GM19035 (cell line): ENCODE measurements at regions not wholly inside any gene's neighbourhood (a gene's known extent, or its start where the extent isn't known, plus 50 kb on each side); places are given as distances from the start of the nearest gene placed in this dataset.

Experiments
- ATAC-seq: cut with Tn5 transposase; IDR thresholded peaks from one replicate; pipeline ENCODE4 v1.9.1; 2021; ENCODE audit not compliant: unreplicated experiment

- ATAC-seq, result no peak
Observed at GRCh38 chr17:77266891-77267341, 126.1 kb downstream of the SEC14L1 start.

- ATAC-seq, result no peak
Observed at GRCh38 chr17:77269696-77270681, 129.2 kb downstream of the SEC14L1 start.

- ATAC-seq, result no peak
Observed at GRCh38 chr17:77271411-77271810, 130.6 kb downstream of the SEC14L1 start.

GRCh38 chr17:77273397-77274085 lies 132.8 kb downstream of the SEC14L1 start:
- no peak for ATAC-seq

- ATAC-seq, result no peak
Observed at GRCh38 chr17:77274096-77274845, 133.5 kb downstream of the SEC14L1 start.

- no peak for ATAC-seq
Observed at GRCh38 chr17:77279448-77280303, 138.9 kb downstream of the SEC14L1 start.

DNA sequence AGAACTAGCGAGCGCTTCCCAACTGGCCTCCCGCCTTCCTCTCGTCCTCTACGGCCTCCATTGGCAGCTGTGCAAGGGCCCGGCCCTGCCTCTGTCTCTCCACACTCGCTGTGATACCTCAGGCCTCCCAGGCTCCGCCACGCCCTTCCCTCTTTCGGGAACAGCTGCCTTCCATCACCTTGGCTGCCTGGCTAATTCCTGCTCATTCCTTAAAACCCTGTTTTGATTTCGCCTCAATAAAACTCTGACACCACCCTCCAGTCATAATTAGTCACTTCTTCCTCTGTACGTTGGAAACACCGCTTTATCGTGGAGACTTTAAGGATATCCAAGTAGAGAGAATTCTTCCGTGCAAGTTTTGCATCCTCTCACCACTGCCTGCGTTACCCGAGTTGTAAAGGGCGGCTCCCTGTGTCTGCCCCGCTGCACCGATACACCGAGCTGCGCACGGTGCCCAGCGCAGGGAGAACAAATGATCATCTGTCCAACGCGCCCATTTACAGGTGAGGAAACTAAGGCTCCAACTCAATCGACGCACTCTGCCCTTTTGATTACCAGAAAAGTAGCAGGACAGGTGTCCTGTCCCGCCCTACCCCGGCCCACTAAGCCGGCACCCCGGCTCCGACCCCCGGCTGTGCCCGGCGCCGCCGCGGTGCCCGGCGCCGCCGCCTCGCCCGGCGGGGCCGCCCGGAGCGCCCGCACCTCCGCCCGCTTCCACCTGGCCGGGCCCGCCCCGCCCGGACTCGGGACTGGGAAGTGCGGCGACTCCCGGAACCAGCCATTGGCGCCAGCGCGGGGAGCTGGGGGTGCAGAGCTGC lies 139.7 kb downstream of the SEC14L1 start:
- ATAC-seq, result no peak

- peak; percentile 81 for ATAC-seq
Observed at GRCh38 chr17:77281122-77281903, 140.5 kb downstream of the SEC14L1 start.

DNA sequence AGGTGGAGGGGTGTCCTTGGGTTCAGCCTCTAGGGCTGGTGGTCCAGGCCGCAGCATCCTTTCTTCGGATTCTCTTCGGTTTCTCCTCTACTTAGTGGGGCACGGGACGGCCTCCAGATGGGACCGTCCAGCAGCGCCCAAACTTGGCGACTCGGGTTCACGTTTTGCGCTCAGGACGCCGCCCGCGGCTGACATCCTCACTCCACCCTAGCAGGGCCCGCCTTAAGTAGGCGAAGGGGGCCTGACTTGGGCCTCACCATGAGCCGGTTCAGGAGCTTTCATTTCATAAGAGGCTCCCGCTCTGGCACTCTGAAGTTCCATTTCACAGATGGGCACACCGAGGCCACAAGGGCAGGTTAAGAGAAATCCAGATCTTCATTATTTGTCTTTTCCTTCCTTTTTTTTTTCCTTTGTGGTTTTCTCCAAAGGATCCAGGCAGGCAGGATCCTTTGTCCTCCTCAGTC lies 141.2 kb downstream of the SEC14L1 start:
- peak; percentile 20 for ATAC-seq

- no peak for ATAC-seq
Observed at GRCh38 chr17:77282524-77283515, 142.1 kb downstream of the SEC14L1 start.

DNA sequence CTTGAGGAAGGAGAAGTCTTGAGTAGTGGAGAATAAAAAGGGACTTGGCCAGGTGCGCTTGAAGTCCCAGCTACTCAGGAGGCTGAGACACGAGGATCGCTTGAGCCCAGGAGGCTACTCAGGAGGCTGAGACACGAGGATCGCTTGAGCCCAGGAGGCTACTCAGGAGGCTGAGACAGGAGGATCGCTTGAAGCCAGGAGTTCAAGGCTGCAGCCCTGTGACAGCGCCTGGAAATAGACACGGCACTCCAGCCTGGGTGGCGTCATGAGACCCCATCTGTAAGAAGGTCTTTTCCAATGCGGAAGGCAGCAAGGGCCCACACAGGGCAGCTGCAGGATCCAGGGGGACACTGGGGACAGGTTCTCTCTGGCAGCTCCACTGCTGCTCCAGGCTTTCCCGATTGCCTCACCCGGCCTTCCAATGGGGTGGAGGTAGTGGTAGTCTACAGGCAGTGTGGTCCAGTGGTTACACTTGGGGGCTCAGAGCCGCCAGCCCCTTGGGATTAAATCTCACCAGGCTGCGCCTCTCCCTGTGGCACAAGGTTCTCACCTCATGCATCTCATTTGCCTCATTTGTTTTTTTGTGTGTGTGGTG lies 143.4 kb downstream of the SEC14L1 start:
- no peak for ATAC-seq

DNA sequence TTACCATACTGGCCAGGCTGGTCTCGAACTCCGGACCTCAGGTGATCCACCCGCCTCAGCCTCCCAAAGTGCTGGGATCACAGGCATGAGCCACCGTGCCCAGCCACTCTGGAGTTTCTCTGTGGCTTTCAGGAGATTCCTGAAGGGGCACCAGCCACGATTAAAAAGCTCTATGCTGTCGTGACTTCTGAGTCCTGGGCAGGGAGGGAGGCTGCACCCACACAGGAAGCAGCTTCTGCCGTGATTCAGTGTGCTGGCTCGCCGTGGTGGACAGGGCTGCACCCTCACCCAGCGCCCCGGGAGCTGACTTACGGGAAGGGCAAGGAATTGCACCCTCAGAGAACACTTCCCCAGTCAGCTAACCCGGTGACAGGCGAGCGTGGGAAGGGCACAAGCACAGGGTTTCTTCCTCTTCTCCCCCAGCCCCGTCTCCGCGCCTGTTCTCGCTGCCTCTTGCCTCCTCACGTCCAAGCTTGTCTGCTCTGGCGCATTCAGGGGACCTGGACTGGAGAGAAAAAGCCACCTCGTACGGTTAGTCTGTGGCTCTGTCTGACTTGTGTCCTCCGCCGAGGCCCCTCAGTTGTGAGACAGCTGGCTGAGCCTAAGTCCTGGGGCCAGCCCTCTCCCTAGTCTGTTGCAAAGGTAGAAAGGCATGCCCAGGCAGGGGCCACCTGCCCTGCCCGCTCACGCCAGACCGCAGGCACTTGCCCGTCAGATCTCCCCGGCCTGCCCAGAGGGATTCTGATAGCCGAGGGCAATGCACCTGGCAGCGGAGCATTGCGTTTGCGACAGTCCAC lies 145.0 kb downstream of the SEC14L1 start:
- no peak for ATAC-seq

DNA sequence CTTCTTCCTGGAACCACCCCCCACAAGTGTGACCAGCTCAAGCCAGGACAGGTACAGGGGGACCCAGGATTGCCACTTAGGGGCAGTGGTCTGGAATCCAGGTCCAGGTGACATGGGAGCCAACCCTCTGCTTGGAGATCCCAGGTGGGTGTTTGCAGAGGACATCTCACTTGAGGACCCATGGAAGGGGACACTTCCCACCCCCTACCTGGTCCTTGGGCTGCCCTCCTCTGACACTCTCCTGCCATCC lies 145.5 kb downstream of the SEC14L1 start:
- ATAC-seq, result no peak

GRCh38 chr17:77286641-77287431 lies 146.1 kb downstream of the SEC14L1 start:
- ATAC-seq, result no peak

DNA sequence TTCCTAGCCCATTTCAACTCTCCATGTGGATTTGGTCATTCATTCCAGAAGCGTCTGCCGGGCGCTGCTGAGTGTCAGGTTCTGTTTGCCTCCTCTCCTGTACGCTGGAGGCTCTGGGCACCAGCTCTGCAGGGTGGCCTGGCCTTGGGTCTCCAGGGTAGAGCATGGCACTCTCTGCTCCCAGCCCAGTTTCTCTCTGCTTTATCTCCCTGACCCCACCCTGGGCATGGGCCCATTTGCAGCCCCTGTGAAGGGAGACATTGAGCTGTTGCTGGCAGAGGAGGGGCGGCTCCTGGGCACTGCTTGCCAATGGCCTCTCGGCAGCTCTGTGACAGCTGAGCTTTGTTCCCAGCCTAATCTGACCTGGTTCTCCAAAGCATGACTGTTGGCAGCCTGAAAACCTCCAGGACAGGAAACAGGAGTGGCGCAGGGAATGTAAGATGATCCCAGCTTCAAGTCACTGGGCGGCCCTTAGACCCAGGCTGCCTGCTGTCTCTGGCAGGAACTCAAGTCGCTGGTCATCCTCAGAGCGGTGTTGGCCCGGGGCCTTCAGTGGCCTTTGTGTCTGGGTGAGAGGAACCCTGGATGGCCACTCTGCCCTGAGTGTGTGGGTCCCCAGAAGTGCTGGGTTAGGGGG lies 146.8 kb downstream of the SEC14L1 start:
- no peak for ATAC-seq
